ENCODE measurements at regions not wholly inside any gene's neighbourhood (a gene's known extent, or its start where the extent isn't known, plus 50 kb on each side); places are given as distances from the start of the nearest gene placed in this dataset.

DNA sequence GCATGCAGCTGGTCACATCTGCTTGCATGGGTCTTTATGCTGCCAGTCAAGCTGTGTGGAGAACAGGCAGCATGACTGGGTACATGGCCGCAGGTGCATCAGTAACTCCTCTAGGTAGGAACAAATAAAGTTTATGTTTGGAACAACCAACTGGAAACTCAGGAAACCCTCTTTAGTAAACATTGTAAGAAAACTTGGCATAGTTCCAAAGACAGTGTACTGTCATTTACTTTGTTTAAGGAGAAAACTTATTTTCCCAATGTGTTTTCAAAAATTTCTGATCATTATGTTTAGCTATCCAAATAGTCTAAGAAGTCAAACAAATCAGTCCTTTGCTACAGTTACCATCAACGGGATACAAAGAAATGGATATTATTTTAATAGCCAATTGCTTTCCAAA is 386.0 kb downstream of the CHSY3 start:
- DNase-seq, result no peak

DNA sequence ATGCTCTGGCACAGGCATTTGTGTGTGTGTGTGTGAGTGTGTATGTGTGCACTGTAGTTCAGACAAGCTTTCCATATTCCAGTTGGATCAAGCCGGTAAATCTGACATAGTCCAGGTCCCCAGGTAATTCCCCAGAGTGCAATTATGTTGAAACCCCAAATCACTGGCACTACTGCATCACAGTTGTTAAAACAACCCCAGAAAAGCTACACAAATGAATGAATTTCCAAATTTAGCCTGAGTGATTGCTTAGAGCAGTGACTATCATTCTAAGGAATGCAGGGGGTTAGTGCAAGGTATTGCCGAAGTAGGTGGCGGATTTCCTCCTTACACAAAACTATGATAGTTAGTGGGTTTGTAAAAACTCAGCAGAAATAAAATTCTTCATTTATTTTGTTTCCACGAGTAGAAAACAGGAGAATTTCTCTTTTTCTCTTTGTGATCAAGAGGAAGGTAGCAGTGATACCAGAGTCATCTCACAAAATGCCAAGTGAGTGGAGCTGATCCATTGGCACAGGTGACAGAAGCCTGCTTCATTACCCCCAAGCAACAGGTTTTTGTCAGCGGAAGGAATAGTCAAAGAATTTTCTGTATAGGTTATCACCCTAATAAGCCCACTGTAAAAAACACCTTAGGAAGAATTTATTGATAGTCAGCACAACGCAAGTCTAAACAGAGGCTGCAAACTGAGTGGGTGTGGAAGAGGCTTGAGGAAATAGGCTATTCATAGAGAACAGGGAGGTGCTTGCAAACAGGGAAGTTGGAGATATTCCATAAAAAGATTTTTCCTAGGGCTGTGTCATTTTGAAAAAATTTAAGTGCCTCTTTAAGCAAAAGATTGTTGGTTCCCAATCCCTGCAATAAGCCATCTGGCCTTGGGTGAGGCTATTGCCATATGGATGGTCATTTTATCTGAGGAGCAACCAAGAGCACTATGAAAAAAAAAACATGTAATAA is 385.1 kb downstream of the CHSY3 start:
- DNase-seq, result no peak

DNA sequence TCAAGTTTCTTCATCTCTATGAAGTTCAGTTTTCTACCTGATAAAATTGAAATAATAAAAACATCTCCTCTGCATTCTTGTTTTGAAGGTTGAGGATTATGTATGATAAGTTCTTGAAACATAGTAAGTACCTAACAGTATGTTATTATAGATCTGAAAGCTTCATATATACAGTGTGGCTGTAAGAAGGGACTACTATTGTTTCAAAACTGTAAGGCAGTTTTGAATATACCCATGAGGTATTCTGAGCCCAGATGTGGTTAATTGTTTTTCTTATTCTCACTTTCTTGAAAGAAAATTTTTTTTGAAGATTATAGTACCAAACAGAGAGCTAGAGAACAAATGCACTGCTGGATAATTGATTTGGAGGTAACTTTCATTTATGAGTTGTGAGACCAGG is 383.2 kb downstream of the CHSY3 start:
- DNase-seq, result no peak

DNA sequence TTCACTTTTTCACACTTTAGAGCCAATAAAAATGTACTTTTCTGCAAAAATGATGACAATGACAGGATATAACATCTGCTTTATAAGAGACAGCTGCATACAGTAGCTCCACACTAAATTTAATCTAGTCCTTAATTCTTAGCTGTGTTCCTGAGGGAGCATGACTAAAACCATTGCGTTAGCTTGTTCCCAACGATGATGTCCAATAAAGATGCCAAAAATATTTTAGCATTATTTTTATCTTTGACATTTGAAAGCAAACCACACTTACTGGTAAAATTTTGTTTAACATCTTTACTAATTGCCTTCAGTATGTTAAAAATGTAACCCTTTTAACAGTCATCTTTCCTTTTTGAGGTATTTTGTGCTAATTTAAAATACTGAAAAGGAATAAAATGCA is 382.7 kb downstream of the CHSY3 start:
- no peak for DNase-seq

DNA sequence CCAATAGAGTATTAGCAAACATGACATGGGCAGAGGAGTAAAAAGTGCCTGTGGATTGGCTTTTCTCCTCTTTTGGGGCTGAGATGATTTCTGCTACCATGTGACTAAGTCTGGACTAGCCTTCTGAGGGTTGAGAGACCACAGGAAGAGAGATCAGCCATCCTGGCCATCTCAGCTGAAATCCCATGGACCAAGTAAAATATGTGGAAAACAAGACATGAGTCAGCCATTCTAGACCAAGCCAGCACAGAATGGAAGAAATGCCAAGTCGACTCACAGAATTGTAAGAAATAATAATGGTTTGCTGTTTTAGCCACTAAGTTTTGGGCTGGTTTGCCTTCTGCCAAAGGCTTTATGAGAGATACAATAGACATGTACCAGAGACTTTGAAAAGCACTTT is 377.8 kb downstream of the CHSY3 start:
- no peak for DNase-seq

DNA sequence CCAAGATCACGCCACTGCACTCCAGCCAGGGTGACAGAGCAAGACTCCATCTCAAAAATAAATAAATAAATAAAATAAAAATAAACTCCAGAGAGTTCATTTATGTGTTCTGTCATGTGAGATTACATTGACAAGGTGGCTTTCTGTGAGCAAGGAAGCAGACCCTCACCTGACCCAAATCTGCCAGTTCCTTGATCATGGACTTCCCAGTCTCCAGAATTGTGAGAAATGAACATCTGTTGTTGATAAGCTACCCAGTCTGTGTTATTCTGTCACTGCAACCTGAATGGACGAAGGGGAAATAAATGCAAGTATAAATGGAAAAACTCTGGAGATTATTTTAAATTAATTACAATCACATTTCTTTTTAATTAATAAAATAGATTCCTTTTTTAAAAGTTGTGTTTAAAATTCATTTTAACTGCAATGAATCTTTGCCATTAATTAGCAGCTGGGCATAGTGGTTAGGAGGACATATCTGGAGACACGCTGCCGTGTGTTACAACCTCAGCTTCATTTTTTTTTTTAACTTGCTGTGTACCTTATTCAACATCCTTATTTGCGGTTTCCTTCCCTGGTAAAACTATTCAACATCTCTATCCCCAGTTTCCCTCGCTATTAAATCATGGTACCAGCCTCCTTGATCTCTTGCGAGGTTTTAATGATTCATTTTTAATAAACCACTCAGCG is 376.4 kb downstream of the CHSY3 start:
- no peak for DNase-seq

DNA sequence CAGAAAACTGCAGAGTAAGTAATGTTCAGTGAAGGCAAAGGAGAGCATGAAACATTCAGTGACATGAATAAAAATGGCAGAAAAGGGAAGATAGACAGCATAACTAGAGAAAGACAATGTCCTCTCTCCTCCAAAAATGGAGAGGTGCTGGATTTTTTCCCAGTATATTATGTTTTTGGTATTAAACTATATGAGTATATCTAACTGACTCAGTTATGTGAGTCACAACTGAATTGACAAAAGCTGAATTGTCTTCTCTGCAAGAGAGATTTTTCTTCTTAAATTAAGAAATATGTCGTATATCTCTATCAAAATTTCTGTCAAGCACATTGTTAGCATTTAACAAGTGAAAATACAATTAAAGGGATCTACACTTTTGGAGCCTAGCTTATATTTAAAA is 375.1 kb downstream of the CHSY3 start:
- no peak for DNase-seq

DNA sequence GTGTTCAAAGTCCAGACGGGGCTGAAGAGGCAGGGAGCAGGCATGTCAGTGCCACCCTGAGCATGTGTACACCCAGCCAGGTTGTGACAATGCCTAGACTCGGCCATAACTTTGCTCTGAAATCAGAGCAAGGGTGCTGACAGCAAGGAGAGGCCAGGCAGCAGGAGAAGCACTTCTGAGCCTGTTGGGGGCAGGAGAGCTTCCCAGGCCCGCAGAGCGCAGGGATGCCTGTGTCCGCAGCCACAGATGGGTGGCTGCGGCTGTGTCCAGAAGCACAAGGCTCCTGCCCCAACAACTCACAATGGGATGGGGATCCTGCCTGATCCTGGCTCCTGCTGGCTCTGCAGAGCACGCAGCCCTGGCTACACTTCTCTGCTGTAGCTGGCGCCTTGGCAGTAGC is 373.9 kb downstream of the CHSY3 start:
- DNase-seq, result no peak

DNA sequence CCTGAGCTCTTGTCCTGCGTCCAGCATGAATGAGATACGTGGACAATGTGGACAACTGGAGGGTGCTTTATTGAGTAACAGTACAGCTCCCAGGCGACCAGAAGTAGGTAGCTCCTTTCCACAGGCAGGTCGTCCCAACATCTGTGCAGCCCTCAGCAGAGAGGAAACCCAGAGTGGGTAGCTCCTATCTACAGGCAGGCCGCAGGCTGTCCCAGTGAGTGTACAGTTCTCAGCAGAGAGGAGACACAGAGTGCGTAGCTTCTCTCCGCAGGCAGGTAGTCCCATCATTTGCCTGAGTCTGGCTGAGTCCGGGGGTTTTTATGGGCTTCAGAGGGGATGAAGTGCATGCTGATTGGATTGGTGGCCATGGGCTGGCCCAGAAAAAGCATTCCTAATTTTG is 373.3 kb downstream of the CHSY3 start:
- no peak for DNase-seq

DNA sequence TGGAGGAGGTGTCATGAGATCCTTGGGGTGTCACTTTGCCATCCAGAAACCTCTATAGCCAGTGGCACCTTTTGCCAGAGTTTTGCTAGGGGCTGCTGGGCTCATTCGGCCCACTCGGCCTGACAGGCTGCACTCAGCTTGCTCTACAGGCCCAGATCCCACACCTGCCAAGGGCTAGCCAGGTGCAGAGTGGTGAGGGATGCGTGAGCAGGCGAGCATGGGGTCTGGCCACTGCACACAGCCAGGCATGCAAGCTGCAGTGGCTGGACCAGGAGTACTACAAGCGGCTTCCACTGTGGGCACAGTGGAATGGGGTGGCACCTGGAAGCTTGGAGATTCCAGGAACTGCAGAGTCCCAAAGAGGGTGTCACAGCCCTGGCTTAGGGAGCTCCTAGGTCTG is 372.7 kb downstream of the CHSY3 start:
- no peak for DNase-seq

DNA sequence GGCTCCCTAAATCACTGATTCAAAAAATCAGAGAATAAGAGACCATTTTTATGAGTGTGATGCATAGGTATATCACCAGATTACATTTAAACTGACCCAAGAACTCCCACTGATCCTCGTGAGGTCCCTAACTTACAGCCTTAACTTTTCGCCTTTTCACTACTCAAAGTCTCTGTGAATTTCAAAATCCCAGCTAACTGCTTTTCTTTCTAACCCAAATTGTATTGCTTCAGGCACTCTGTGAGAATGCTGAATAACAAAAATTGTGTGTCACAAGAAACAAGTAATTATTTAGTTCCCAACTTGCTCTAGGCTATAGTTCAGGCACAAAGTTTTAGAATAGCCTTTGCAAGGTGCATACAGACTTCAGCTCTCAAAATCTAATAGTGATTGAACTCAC is 368.6 kb downstream of the CHSY3 start:
- no peak for DNase-seq

DNA sequence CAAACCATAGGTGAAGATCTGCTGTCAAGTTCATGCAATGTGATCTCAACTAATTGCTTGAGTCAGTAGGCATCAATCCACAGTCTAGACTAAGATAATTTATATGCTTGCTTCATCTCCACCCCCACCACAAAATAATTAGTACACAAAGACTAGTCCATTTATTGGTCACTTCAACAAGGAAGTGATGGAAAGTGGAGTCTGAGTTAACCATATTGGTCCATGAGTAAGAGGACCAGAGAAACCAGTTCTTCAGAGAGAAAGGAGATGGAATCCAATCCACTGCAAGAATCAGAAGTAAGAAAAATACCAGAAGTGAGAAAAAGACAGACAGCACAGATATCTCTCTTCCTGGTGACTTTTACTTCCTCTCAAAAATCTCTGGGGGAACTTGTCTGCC is 366.5 kb downstream of the CHSY3 start:
- no peak for DNase-seq

DNA sequence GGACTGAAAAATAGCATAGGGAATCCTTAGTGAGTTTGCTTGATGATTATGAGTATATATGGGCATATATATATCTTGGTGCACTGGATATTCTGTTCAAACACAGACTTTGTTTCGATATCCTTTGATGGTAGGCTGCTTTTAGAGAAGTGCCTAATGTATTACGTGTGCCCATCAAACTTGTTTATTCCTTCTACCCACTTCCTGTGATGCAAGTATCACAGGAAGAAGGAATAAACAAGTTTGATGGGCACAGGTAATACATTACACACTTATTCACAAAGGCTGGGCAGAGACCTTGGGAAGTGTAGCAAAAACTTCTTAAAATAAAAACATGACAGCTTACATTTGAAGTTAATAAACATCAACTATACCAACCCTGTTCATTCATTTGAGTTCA is 364.2 kb downstream of the CHSY3 start:
- DNase-seq, result no peak

DNA sequence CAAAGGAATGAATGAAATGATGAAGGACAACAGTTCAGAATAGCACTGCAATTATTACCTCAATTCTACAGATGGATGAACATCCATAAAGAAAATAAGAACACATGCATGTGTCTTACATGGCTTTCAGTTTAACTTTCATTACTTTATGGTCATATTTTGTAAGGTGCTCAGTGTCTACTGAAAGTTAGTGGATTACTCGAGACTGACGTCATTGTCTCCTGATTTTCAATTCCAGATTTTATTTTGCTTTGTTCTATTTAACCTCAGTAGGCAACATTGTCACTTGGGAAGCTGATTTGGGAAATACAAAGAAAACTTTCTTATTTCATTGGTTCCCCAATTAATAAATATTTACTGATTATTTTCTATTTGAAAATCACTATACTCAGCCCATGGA is 363.7 kb downstream of the CHSY3 start:
- no peak for DNase-seq

DNA sequence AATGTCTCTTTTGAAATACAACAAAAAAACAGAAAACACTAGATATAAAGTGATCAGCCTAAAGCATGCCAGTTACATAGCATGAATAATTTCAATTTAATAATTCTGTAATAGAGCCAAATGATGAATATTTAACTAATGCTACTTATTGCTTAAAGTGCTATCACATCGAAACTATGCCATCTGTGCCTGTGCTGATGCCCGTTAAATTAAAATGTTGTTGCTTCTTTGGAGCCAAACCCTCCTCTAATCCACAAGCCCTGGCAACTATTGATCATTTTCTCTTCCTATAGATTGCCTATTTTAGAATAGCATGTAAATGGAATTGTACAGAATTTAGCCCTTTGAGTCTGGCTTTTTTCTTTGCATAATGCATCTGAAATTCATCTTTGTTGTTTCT is 356.2 kb downstream of the CHSY3 start:
- no peak for DNase-seq

DNA sequence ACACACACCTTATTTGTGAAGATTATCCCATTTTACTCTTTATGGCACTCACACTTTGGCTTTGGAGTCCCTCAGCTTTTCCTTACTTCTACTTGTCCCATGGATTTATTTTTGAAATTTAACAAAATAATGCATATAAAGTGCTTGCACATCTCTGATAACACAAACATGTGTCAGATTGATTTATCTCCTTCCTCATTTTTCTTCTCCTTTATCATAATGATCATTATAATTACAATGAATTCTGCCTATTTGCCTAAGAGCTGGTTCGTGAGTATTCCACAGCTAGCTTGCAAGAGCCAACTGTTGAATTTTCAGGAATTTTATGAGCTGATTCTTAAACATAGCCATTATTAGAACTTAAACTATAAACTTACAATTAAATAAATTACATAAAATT is 347.7 kb downstream of the CHSY3 start:
- no peak for DNase-seq

DNA sequence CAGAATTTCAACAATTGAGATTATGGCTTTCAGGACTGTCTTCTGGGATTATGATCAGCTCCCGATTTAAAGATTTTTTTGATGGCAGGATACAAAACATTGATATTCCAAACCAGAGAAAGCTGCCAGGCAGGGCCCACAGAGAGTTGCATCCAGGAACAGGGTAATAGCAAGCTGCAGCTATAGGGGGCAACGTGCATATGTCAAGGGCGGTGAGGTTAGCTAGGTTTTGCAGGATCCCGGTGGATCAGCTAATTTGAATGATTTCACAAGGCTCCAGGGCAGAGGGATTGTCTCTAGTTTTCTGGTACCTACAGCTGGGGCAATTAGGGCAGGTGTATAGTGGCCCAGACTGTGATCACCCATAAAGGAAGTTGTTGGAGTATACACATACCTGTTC is 339.4 kb downstream of the CHSY3 start:
- no peak for DNase-seq

DNA sequence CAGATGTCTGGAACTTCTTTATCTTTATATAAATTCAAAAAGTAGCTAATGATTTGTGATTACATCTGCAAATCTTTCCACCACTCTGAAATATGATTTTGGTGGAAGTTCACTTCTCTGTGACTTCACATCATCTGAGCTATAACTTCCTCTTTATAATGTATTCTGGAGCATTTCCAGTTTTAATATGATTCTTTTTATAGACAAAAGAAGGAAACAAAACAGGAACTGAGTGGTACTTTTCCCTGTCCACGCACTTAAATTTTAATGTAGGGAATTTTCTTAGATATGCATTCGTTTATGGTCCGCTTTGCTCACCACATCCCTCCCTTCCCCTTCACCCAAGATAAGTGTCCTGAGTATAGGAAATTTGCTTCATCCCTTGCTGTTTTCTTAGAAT is 333.5 kb downstream of the CHSY3 start:
- DNase-seq, result no peak
